GM21717 (cell line): ENCODE measurements at regions not wholly inside any gene's neighbourhood (a gene's known extent, or its start where the extent isn't known, plus 50 kb on each side); places are given as distances from the start of the nearest gene placed in this dataset.

Source experiments
- ATAC-seq: cut with Tn5 transposase; IDR thresholded peaks from one replicate; pipeline ENCODE4 v1.9.1; 2021; ENCODE audit warnings: mild to moderate bottlenecking, moderate library complexity; ENCODE audit not compliant: unreplicated experiment

DNA sequence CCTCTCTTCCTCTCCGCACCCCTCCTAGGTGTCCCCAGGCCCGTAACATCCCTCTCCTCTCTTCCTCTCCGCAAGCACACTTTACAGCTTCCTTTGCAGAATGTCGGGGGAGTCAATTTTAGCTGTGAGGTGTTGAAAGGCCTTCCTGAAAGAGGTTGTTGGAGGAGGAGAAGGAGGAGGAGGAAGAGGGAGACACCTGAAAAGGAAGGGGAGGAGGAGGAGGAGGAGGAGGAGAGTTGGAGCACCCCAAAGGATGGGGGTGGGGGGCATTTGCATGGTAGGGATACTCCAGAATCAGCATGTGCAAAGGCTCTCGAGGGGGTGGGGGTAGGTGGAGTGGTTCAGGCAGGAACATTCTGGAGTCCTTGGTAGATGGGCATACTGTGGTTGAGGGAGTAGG lies 1045.1 kb downstream of the TBC1D22A start:
- no peak for ATAC-seq

DNA sequence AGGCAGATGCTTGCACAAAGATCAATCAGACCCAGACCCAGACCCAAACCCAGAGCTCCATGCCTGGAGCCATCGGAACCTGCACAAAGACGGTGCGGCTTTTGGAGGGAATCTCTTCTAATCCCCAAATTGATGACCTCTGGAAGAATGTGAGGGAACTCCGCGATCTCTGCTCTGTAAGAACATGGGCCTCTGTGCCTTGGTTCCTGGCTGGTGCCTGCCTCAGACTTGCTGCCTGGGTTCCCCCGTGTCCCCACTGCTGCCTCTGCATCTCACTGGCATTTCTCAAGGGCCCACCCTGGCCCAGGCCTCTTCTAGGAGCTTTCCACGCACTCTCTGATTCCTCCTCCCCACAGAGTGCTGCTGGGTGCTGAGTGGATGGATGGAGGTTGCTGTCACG lies 1044.4 kb downstream of the TBC1D22A start:
- ATAC-seq = no peak

DNA sequence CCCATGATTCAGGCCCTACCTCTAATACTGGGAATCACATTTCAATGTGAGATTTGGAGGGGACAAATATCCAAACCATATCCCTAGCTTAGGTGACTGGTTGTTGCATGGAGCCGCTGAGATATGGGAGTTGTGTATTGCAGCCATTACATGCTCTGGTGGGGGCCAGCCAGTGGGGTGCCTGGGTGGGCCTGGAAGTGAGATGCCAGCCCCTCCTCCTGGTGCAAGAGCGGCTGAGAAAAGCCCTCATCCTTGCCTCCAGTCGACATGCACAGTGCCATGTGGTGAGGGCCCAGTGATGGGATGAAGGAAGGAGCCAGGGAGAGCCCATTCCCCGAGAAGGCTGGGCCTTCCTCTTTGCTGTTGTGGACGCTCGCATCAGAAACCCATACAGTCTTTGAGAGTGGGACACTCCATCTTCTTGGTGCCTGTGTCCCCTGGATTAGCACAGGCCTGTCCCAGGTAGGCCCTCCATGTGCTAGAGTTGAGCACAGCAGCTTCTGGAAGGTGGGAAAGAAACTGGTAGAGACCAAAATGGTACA lies 1043.0 kb downstream of the TBC1D22A start:
- no peak for ATAC-seq

DNA sequence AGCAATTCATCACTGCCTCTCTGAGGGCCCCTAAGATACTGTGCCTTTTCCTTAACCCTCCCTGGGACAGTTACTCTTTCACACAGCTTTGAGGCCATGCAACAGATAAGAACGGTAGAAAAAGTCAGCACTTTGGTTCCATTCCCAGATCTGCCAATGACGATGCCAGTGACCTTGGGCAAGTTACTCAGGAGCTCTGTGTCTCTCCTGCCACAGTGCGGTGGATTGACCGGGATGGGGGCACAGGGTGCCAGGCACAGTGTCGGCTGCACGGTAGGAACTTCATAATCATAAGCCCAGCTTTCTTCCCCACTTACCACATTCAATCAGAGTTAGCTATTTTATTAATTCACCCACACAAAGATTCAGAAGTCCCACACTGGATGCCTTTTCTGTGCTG lies 1041.8 kb downstream of the TBC1D22A start:
- no peak for ATAC-seq

DNA sequence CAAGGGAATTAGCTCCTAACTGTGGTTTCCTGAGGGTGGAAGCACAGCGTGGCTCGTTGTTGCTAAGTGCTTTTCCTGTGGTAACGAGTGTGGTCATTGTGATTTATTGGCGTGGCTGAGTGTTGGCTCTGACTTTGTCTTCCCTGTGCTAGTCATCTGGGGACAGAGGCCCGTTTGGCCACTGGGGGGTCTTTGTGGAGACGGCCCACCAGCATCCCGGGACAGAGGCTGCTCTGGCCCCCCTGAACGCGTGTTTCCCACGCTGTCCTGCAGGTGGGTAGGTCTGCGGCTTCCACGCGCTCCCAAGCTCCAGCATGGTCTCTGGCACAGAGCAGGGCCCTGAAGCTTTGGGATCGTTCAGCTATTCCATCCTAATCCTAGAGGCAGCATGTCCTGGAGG lies 1040.0 kb downstream of the TBC1D22A start:
- no peak for ATAC-seq

GRCh38 chr22:47801541-47802245 lies 1039.2 kb downstream of the TBC1D22A start:
- no peak for ATAC-seq

DNA sequence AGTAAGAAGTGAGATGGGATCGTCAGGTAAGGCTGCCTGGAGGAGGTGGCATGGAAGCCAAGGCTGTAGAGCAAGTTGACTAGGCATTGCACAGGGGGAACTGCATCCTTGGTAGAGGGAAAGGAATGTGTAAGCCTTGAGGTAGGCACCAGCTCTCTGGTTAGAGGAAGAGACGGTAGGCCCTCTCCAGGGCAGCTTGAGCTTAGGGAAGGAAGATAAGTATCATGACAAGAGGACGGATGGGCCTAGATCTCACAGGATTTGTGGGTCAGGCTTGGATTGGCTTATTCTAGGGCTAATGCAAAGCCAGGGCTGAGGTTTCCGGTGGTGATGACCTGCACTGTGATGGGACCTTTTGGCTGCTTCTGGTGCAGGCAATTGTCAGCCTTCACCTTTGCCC lies 1035.8 kb downstream of the TBC1D22A start:
- no peak for ATAC-seq

- ATAC-seq = no peak
Measured at GRCh38 chr22:47797342-47797945, 1035.0 kb downstream of the TBC1D22A start.

DNA sequence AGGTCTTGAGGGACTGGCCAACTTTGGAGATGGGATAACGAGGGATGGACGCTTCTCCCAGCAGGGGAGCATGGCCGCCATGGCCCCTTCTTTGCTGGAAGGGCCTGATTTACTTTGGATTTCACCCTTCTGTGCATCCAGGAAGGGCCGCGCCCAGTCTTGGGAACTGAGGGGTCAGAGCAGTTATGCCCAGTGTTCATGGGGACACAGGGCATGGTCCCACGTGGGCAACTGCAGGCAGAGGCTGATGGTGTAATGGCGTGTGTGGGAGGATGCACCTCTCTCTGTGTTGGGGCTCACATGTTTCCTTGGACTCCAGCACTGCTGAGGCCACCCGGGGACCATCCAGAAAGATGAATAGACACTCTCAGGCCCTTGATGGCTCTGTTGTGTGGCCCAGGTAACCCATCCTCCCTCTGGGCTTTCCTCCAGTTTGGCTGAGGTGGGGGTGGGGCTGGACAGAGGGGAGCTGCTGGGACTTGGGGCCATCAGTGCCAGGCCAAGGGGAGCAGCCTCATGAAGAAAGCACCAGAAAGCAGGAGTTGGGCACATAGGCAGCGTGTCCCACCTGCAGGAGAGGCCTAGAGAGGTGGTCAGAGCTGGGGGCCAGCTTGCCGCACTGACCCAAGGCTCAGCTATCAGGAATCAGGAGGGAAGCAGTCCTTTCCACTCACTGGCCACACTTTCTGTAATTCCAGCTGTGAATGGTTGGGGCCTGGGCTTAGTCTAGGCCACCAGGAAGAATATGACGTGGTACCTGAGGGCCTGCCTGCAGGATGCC lies 1033.9 kb downstream of the TBC1D22A start:
- no peak for ATAC-seq

GRCh38 chr22:47795477-47796127 lies 1033.2 kb downstream of the TBC1D22A start:
- no peak for ATAC-seq

DNA sequence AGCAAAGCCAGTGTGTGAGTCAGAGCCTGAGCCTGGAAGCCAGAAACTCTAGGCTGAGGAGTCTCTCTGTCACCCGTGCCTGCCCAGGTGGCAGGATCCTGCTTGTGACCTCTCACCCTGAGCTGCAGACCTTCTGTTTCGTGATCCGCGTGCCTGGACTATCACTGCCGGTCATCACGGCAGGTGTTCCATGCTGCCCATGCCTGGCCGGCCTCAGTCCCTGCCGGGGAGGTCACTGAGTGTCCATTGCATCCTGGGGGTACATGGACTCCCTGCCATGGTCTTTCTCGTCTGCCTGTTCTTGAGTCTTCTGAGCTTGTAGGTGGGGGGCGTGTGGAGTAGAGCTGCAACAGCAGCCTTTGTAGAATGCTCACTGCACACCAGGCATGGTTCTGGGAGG lies 1032.4 kb downstream of the TBC1D22A start:
- no peak for ATAC-seq

GRCh38 chr22:47793304-47794101 lies 1031.1 kb downstream of the TBC1D22A start:
- ATAC-seq = no peak

GRCh38 chr22:47789171-47789570 lies 1026.7 kb downstream of the TBC1D22A start:
- ATAC-seq = no peak

GRCh38 chr22:47788461-47788860 lies 1026.0 kb downstream of the TBC1D22A start:
- ATAC-seq = no peak

GRCh38 chr22:47787501-47788227 lies 1025.2 kb downstream of the TBC1D22A start:
- ATAC-seq = no peak

- ATAC-seq = no peak
Measured at GRCh38 chr22:47786650-47787290, 1024.3 kb downstream of the TBC1D22A start.

GRCh38 chr22:47784991-47785390 lies 1022.5 kb downstream of the TBC1D22A start:
- ATAC-seq = no peak

GRCh38 chr22:47784367-47784983 lies 1022.0 kb downstream of the TBC1D22A start:
- ATAC-seq = no peak
